ENCODE measurements at regions not wholly inside any gene's neighbourhood (a gene's known extent, or its start where the extent isn't known, plus 50 kb on each side); places are given as distances from the start of the nearest gene placed in this dataset.
A peak's percentile ranks its signal among the peaks of the same experiment; 100 is the strongest.

- DNase-seq (ENCODE audit: low read depth) (peak; percentile 50), FAIRE-seq (no peak)
- no peaks in the 10 kb centered on the region for H3K36me3 ChIP-seq (ENCODE audit: control insufficient read depth, insufficient read depth, low read length)
These were observed 408.3 kb downstream of the NUP35 start for GRCh38 chr2:183532514-183532913.

DNA sequence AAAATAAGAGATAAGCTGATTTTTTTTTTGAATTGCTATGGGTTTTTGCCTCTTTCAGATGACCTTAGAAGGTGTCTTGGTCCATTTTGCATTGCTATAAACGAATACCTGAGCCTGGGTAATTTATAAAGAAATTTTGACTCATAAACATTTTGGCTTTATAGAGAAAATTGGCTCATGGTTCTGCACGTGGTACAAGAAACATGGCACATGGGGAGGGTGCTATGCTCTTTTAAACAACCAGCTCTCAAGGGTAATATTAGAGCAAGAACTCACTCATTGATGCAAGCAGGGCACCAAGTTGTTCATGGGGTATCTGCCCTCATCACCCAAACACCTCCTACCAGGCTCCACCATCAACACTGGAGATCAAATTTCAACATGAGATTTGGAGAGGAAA is 408.8 kb downstream of the NUP35 start:
- Histone ChIP-seq H3K4me3 (ENCODE audit: low read depth, low read length) (no peak overlapping the region), H3K27me3 (ENCODE audit: control insufficient read depth, insufficient read depth, low read length) (no peaks in the 10 kb centered on the region), H3K36me3 (ENCODE audit: control insufficient read depth, insufficient read depth, low read length) (no peaks in the 10 kb centered on the region)
- TF ChIP-seq, protein P1, sequence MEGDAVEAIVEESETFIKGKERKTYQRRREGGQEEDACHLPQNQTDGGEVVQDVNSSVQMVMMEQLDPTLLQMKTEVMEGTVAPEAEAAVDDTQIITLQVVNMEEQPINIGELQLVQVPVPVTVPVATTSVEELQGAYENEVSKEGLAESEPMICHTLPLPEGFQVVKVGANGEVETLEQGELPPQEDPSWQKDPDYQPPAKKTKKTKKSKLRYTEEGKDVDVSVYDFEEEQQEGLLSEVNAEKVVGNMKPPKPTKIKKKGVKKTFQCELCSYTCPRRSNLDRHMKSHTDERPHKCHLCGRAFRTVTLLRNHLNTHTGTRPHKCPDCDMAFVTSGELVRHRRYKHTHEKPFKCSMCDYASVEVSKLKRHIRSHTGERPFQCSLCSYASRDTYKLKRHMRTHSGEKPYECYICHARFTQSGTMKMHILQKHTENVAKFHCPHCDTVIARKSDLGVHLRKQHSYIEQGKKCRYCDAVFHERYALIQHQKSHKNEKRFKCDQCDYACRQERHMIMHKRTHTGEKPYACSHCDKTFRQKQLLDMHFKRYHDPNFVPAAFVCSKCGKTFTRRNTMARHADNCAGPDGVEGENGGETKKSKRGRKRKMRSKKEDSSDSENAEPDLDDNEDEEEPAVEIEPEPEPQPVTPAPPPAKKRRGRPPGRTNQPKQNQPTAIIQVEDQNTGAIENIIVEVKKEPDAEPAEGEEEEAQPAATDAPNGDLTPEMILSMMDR (IDR thresholded peaks at IDR 0.05; ENCODE audit: insufficient read depth, low read length, severe bottlenecking), result no peak
- no peak for FAIRE-seq
- no peak for DNase-seq (ENCODE audit: low read depth)

More at GRCh38 chr2:183532514-183532913, 408.3 kb downstream of the NUP35 start:
- TF ChIP-seq, protein P1 (IDR thresholded peaks at IDR 0.05; ENCODE audit: insufficient read depth, low read length, severe bottlenecking), result no peak
- Histone ChIP-seq H3K4me3 (ENCODE audit: low read depth, low read length) (no peak overlapping the region), H3K27me3 (ENCODE audit: control insufficient read depth, insufficient read depth, low read length) (no peaks in the 10 kb centered on the region)

DNA sequence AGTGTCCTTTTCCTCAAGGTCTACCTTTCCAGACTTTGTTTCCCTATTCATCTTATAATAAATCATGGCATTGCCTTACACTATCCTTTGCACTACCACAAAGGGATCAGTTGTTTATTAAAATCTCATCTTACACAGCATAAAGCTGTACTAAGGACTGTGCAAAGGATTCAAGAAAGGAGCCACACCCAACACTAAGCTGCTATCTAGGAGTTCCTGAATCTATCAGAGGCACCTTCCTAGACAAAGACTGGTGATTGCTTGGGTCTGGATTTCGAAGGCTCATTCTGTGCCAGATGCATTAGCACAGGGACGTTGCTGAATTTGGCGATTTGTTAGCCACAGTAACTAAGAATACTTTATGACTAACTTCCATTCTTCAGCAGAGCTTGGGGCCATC is 412.0 kb downstream of the NUP35 start:
- DNase-seq (ENCODE audit: low read depth) (no peak), FAIRE-seq (no peak)
- H3K27me3 ChIP-seq (ENCODE audit: control insufficient read depth, insufficient read depth, low read length), result no peaks in the 10 kb centered on the region
- H3K36me3 ChIP-seq (ENCODE audit: control insufficient read depth, insufficient read depth, low read length), result no peaks in the 10 kb centered on the region
- no peak overlapping the region for H3K4me3 ChIP-seq (ENCODE audit: low read depth, low read length)
- TF ChIP-seq, protein P1 (IDR thresholded peaks at IDR 0.05; ENCODE audit: insufficient read depth, low read length, severe bottlenecking), result no peak

- TF ChIP-seq, protein P1 (IDR thresholded peaks at IDR 0.05; ENCODE audit: insufficient read depth, low read length, severe bottlenecking), result no peak
- no peak overlapping the region for H3K4me3 ChIP-seq (ENCODE audit: low read depth, low read length)
- DNase-seq (ENCODE audit: low read depth) (no peak), FAIRE-seq (no peak)
- no peaks in the 10 kb centered on the region for H3K27me3 ChIP-seq (ENCODE audit: control insufficient read depth, insufficient read depth, low read length)
- H3K36me3 ChIP-seq (ENCODE audit: control insufficient read depth, insufficient read depth, low read length), result no peaks in the 10 kb centered on the region
These were observed 412.5 kb downstream of the NUP35 start for GRCh38 chr2:183536714-183537113.

GRCh38 chr2:183541766-183542165 is 417.5 kb downstream of the NUP35 start:
- TF ChIP-seq, protein P1 (IDR thresholded peaks at IDR 0.05; ENCODE audit: insufficient read depth, low read length, severe bottlenecking), result no peak
- no peak for DNase-seq (ENCODE audit: low read depth)
- no peak for FAIRE-seq
- no peaks in the 10 kb centered on the region for H3K36me3 ChIP-seq (ENCODE audit: control insufficient read depth, insufficient read depth, low read length)
- no peak overlapping the region for H3K4me3 ChIP-seq (ENCODE audit: low read depth, low read length)
- H3K27me3 ChIP-seq (ENCODE audit: control insufficient read depth, insufficient read depth, low read length), result no peaks in the 10 kb centered on the region

GRCh38 chr2:183542606-183543005 is 418.4 kb downstream of the NUP35 start:
- Histone ChIP-seq H3K36me3 (ENCODE audit: control insufficient read depth, insufficient read depth, low read length) (no peaks in the 10 kb centered on the region), H3K27me3 (ENCODE audit: control insufficient read depth, insufficient read depth, low read length) (no peaks in the 10 kb centered on the region), H3K4me3 (ENCODE audit: low read depth, low read length) (no peak overlapping the region)
- FAIRE-seq (no peak), DNase-seq (ENCODE audit: low read depth) (no peak)
- TF ChIP-seq, protein P1 (IDR thresholded peaks at IDR 0.05; ENCODE audit: insufficient read depth, low read length, severe bottlenecking), result no peak

All from bronchial epithelial cell (primary cell).